ENCODE measurements at regions not wholly inside any gene's neighbourhood (a gene's known extent, or its start where the extent isn't known, plus 50 kb on each side); places are given as distances from the start of the nearest gene placed in this dataset.
"Not testable (repeated sequence)": the region's sequence is repeated elsewhere in the genome, so short reads cannot be mapped to it uniquely, and the experiment has no call there.

- DNase-seq (ENCODE audit: low spot score), result no peak
Measured at GRCh38 chr7:121744877-121745276, 128.1 kb upstream of the PTPRZ1 start.

GRCh38 chr7:121744319-121744718, 128.6 kb upstream of the PTPRZ1 start:
- DNase-seq (ENCODE audit: low spot score), result no peak

- no peak for DNase-seq (ENCODE audit: low spot score)
Measured at GRCh38 chr7:121741896-121742295, 131.1 kb upstream of the PTPRZ1 start.

GRCh38 chr7:121739465-121739864, 133.5 kb upstream of the PTPRZ1 start:
- DNase-seq (ENCODE audit: low spot score), result no peak

GRCh38 chr7:121730869-121731268, 142.1 kb upstream of the PTPRZ1 start:
- no peak for DNase-seq (ENCODE audit: low spot score)

- no peak for DNase-seq (ENCODE audit: low spot score)
Measured at GRCh38 chr7:121714559-121715303, 158.2 kb upstream of the PTPRZ1 start.

GRCh38 chr7:121712961-121713360, 160.0 kb upstream of the PTPRZ1 start:
- DNase-seq (ENCODE audit: low spot score), result not testable (repeated sequence)

GRCh38 chr7:121697731-121698316, 175.1 kb upstream of the PTPRZ1 start:
- no peak for DNase-seq (ENCODE audit: low spot score)

- DNase-seq (ENCODE audit: low spot score), result no peak
Measured at GRCh38 chr7:121696954-121697353, 176.0 kb upstream of the PTPRZ1 start.

- DNase-seq (ENCODE audit: low spot score), result no peak
Measured at GRCh38 chr7:121689749-121690148, 183.2 kb upstream of the PTPRZ1 start.

- no peak for DNase-seq (ENCODE audit: low spot score)
Measured at GRCh38 chr7:121681700-121682099, 191.3 kb upstream of the PTPRZ1 start.

GRCh38 chr7:121676168-121676567, 196.8 kb upstream of the PTPRZ1 start:
- no peak for DNase-seq (ENCODE audit: low spot score)

- DNase-seq (ENCODE audit: low spot score), result not testable (repeated sequence)
Measured at GRCh38 chr7:121674455-121674854, 198.5 kb upstream of the PTPRZ1 start.

GRCh38 chr7:121669144-121669543, 203.8 kb upstream of the PTPRZ1 start:
- DNase-seq (ENCODE audit: low spot score), result no peak

GRCh38 chr7:121666306-121666705, 206.7 kb upstream of the PTPRZ1 start:
- no peak for DNase-seq (ENCODE audit: low spot score)

- DNase-seq (ENCODE audit: low spot score), result no peak
Measured at GRCh38 chr7:121643320-121643719, 229.6 kb upstream of the PTPRZ1 start.

- DNase-seq (ENCODE audit: low spot score), result no peak
Measured at GRCh38 chr7:121639705-121640104, 233.3 kb upstream of the PTPRZ1 start.

GRCh38 chr7:121638286-121638685, 234.7 kb upstream of the PTPRZ1 start:
- no peak for DNase-seq (ENCODE audit: low spot score)

GRCh38 chr7:121634356-121634755, 238.2 kb upstream of the FAM3C start:
- no peak for DNase-seq (ENCODE audit: low spot score)

GRCh38 chr7:121633186-121633585, 237.1 kb upstream of the FAM3C start:
- no peak for DNase-seq (ENCODE audit: low spot score)

GRCh38 chr7:121624958-121625357, 228.8 kb upstream of the FAM3C start:
- no peak for DNase-seq (ENCODE audit: low spot score)

GRCh38 chr7:121623130-121623872, 227.2 kb upstream of the FAM3C start:
- DNase-seq (ENCODE audit: low spot score), result no peak

- no peak for DNase-seq (ENCODE audit: low spot score)
Measured at GRCh38 chr7:121621937-121622336, 225.8 kb upstream of the FAM3C start.

Measured in ecto neural progenitor cell (in vitro differentiated cells).